H1 (cell line): ENCODE measurements at regions not wholly inside any gene's neighbourhood (a gene's known extent, or its start where the extent isn't known, plus 50 kb on each side); places are given as distances from the start of the nearest gene placed in this dataset.

Experiments
- CTCF ChIA-PET: fragments of 300-600 bp; sonication (Branson Sonifier 250); formaldehyde crosslinking; loops from one replicate; lab custom pipeline; 2021; ENCODE audit not compliant: partially characterized antibody; lab: Charles Lee
- POLR2A ChIA-PET: fragments of 300-600 bp; sonication (Branson Sonifier 250); formaldehyde crosslinking; loops from one replicate; lab custom pipeline; 2021; ENCODE audit warnings: inconsistent platforms; ENCODE audit not compliant: partially characterized antibody; lab: Charles Lee
- DNase-seq, 2 experiments: peaks; one replicate each; pipeline versions ENCODE4 v3.0.0 to v3.0.0-alpha.2; 2010 to 2022; ENCODE audit warnings: low spot score in 2 of 2, low read depth in 1 of 2, mixed read lengths in 1 of 2
- FAIRE-seq: peaks from 2 replicates; lab custom pipeline; 2011; peaks lifted over from hg19 to GRCh38; lab: Jason Lieb, UNC
- H2AFZ ChIP-seq: 2 replicates; pipeline ENCODE4 v1.8.1; 2012; ENCODE audit warnings: low read length, inconsistent platforms
- H2AK5ac ChIP-seq: 2 replicates; pipeline ENCODE4 v1.6.1; 2013; ENCODE audit warnings: low read depth, low read length
- H2BK120ac ChIP-seq: replicated peaks from 2 replicates; pipeline ENCODE3; 2013; ENCODE audit warnings: low read depth, low read length, inconsistent platforms
- H2BK12ac ChIP-seq: 2 replicates; pipeline ENCODE4 v1.6.1; 2013; ENCODE audit warnings: low read depth, low read length
- H2BK15ac ChIP-seq: 2 replicates; pipeline ENCODE4 v1.6.1; 2013; ENCODE audit warnings: low read length
- H2BK20ac ChIP-seq: 2 replicates; pipeline ENCODE4 v1.6.1; 2013; ENCODE audit warnings: low read length
- H2BK5ac ChIP-seq: 2 replicates; pipeline ENCODE4 v1.6.1; 2013; ENCODE audit warnings: low read depth, low read length
- H3K14ac ChIP-seq: 2 replicates; pipeline ENCODE4 v1.6.1; 2013; ENCODE audit warnings: inconsistent platforms; ENCODE audit not compliant: insufficient read length
- H3K18ac ChIP-seq: 2 replicates; pipeline ENCODE4 v1.6.1; 2013; ENCODE audit warnings: low read length; ENCODE audit errors: extremely low read depth
- H3K23ac ChIP-seq: 2 replicates; pipeline ENCODE4 v1.6.1; 2013; ENCODE audit warnings: inconsistent platforms; ENCODE audit not compliant: insufficient read length
- H3K23me2 ChIP-seq: 2 replicates; pipeline ENCODE4 v1.6.1; 2013; ENCODE audit warnings: low read depth, low read length
- H3K27ac ChIP-seq: 2 replicates; pipeline ENCODE4 v1.6.1; 2011; ENCODE audit warnings: low read depth, low read length, inconsistent platforms
- H3K27me3 ChIP-seq, 4 experiments: replicated peaks in 1 of 4; 1 replicate in 1 of 4; 2 replicates in 3 of 4; pipeline versions ENCODE4 v1.6.1 to v1.8.1; 2011 to 2013; ENCODE audit warnings: low read length in 3 of 4, mild to moderate bottlenecking in 3 of 4, inconsistent platforms in 2 of 4, mixed read lengths in 2 of 4, moderate library complexity in 1 of 4; ENCODE audit not compliant: control insufficient read depth in 3 of 4, insufficient read depth in 3 of 4; ENCODE audit errors: extremely low read depth in 1 of 4
- H3K36me3 ChIP-seq, 4 experiments: 2 replicates each; pipeline versions ENCODE4 v1.6.1 to v1.8.1; 2011 to 2013; ENCODE audit warnings: mild to moderate bottlenecking in 4 of 4, low read length in 3 of 4, moderate library complexity in 2 of 4, control low read depth in 1 of 4, inconsistent platforms in 1 of 4; ENCODE audit not compliant: insufficient read depth in 4 of 4, control insufficient read depth in 2 of 4
- H3K4ac ChIP-seq: replicated peaks from 2 replicates; pipeline ENCODE3; 2013; ENCODE audit warnings: low read length, low read depth, mixed read lengths, inconsistent platforms; ENCODE audit not compliant: insufficient read length
- H3K4me1 ChIP-seq, 4 experiments: replicated peaks in 1 of 4; 1 replicate in 1 of 4; 2 replicates in 3 of 4; pipeline versions ENCODE4 v1.6.1 to v1.8.1; 2011 to 2013; ENCODE audit warnings: low read length in 3 of 4, inconsistent platforms in 2 of 4, mixed read lengths in 1 of 4; ENCODE audit not compliant: insufficient read depth in 4 of 4, control insufficient read depth in 3 of 4
- H3K4me2 ChIP-seq, 2 experiments: 2 replicates each; pipeline versions ENCODE4 v1.6.1 to v1.8.1; 2011 to 2013; ENCODE audit warnings: low read depth in 2 of 2, low read length in 2 of 2, control low read depth in 1 of 2, inconsistent platforms in 1 of 2, mild to moderate bottlenecking in 1 of 2; ENCODE audit not compliant: insufficient read depth in 1 of 2
- H3K4me3 ChIP-seq, 4 experiments: fragments of 200-600, 300-600 bp in 1 of 4; sonication (generic), shearing (Covaris generic), sonication (Bioruptor Twin) in 1 of 4; 2 replicates each; pipeline versions ENCODE4 v1.5.1 to v1.8.1; 2011 to 2016; ENCODE audit warnings: low read length in 4 of 4, low read depth in 3 of 4, control low read depth in 2 of 4, inconsistent platforms in 2 of 4, mild to moderate bottlenecking in 2 of 4, mixed read lengths in 1 of 4, moderate library complexity in 1 of 4; ENCODE audit not compliant: insufficient read depth in 2 of 4; ENCODE audit errors: extremely low read depth in 1 of 4
- H3K56ac ChIP-seq: replicated peaks from 2 replicates; pipeline ENCODE3; 2013; ENCODE audit warnings: low read depth, mild to moderate bottlenecking, mixed read lengths, low read length, inconsistent platforms; ENCODE audit not compliant: insufficient read length
- H3K79me1 ChIP-seq: 2 replicates; pipeline ENCODE4 v1.6.1; 2013; ENCODE audit warnings: low read depth, low read length, control low read depth
- H3K79me2 ChIP-seq, 2 experiments: 2 replicates each; pipeline versions ENCODE4 v1.6.1 to v1.8.1; 2012 to 2013; ENCODE audit warnings: low read length in 2 of 2, mild to moderate bottlenecking in 2 of 2, inconsistent platforms in 1 of 2; ENCODE audit not compliant: insufficient read depth in 2 of 2, control insufficient read depth in 1 of 2
- H3K9ac ChIP-seq, 4 experiments: replicated peaks in 1 of 4; 1 replicate in 1 of 4; 2 replicates in 3 of 4; pipeline versions ENCODE4 v1.6.1 to v1.8.1; 2011 to 2013; ENCODE audit warnings: low read depth in 3 of 4, low read length in 3 of 4, control low read depth in 2 of 4, mild to moderate bottlenecking in 2 of 4, moderate library complexity in 2 of 4, inconsistent platforms in 1 of 4; ENCODE audit errors: extremely low read depth in 1 of 4
- H3K9me3 ChIP-seq, 2 experiments: 2 replicates each; pipeline versions ENCODE4 v1.6.1 to v1.8.1; 2012 to 2013; ENCODE audit warnings: mild to moderate bottlenecking in 2 of 2, moderate library complexity in 2 of 2, control low read depth in 1 of 2, inconsistent platforms in 1 of 2, low read depth in 1 of 2, low read length in 1 of 2, mixed read lengths in 1 of 2; ENCODE audit not compliant: insufficient read depth in 2 of 2
- H4K20me1 ChIP-seq, 2 experiments: replicated peaks in 1 of 2; 2 replicates each; pipeline versions ENCODE3 to v1.8.1; 2011 to 2013; ENCODE audit warnings: inconsistent platforms in 2 of 2, low read length in 2 of 2, mild to moderate bottlenecking in 1 of 2; ENCODE audit not compliant: insufficient read depth in 2 of 2, control insufficient read depth in 1 of 2
- H4K5ac ChIP-seq: 2 replicates; pipeline ENCODE4 v1.6.1; 2013; ENCODE audit warnings: low read length, low read depth, mixed read lengths, inconsistent platforms; ENCODE audit not compliant: insufficient read length
- H4K8ac ChIP-seq: 2 replicates; pipeline ENCODE4 v1.8.0; 2013; ENCODE audit warnings: mild to moderate bottlenecking, moderate library complexity, low read length, inconsistent platforms; ENCODE audit not compliant: insufficient read depth; ENCODE audit errors: extremely low read depth
- H4K91ac ChIP-seq: replicated peaks from 2 replicates; pipeline ENCODE3; 2013; ENCODE audit warnings: low read length, mixed read lengths, inconsistent platforms; ENCODE audit not compliant: insufficient read length
- CBX5 ChIP-seq: fragments of 300-800, 300-1000 bp; sonication (generic); IDR thresholded peaks from 2 replicates; pipeline ENCODE4 v1.7.1; 2016; ENCODE audit warnings: antibody characterized with exemption, low read length, low read depth
- GABPA ChIP-seq: IDR thresholded peaks from 2 replicates; pipeline ENCODE4 v1.6.1; 2011; ENCODE audit warnings: mild to moderate bottlenecking, low read length, moderate library complexity, borderline replicate concordance; ENCODE audit not compliant: insufficient read depth
- JUN ChIP-seq: IDR thresholded peaks from 2 replicates; pipeline ENCODE4 v1.6.1; 2011; ENCODE audit warnings: low read depth, mild to moderate bottlenecking, improper control_type of control experiment, low read length
- KDM4A ChIP-seq: IDR thresholded peaks from one replicate; pipeline ENCODE4 v1.7.1; 2012; ENCODE audit warnings: low read depth, mild to moderate bottlenecking, moderate library complexity, low read length, inconsistent platforms; ENCODE audit not compliant: severe bottlenecking
- POLR2A ChIP-seq, 2 experiments: IDR thresholded peaks; 1 replicate in 1 of 2; 2 replicates in 1 of 2; pipeline ENCODE4 v1.6.1; 2011; ENCODE audit warnings: low read depth in 2 of 2, low read length in 2 of 2, mild to moderate bottlenecking in 2 of 2; ENCODE audit errors: control extremely low read depth in 1 of 2
- RFX5 ChIP-seq: IDR thresholded peaks from 2 replicates; pipeline ENCODE4 v1.6.1; 2011; ENCODE audit warnings: low read depth, low read length, improper control_type of control experiment, borderline replicate concordance
- SIN3A ChIP-seq, 2 experiments: IDR thresholded peaks in 1 of 2; conservative IDR thresholded peaks in 1 of 2; 2 replicates each; pipeline ENCODE4 v1.6.1; 2011 to 2012; ENCODE audit warnings: low read length in 2 of 2, improper control_type of control experiment in 1 of 2, low read depth in 1 of 2, mild to moderate bottlenecking in 1 of 2
- SP1 ChIP-seq: IDR thresholded peaks from 2 replicates; pipeline ENCODE4 v1.6.1; 2011; ENCODE audit warnings: low read depth, low read length
- TBP ChIP-seq: IDR thresholded peaks from 2 replicates; pipeline ENCODE4 v1.6.1; 2011; ENCODE audit warnings: low read depth, low read length, improper control_type of control experiment
- TCF12 ChIP-seq: IDR thresholded peaks from 2 replicates; pipeline ENCODE4 v1.6.1; 2011; ENCODE audit warnings: low read depth, mild to moderate bottlenecking, low read length
- YY1 ChIP-seq: IDR thresholded peaks from 2 replicates; pipeline ENCODE4 v1.6.1; 2011; ENCODE audit warnings: low read depth, mild to moderate bottlenecking, low read length
- WGBS, 2 experiments: shearing (Covaris generic) in 1 of 2; methylation state at CpG; one replicate each; pipeline versions ENCODE4 v1.1.6 to v1.1.7; 2013 to 2015; ENCODE audit warnings: low lambda C conversion rate in 2 of 2, mixed read lengths in 2 of 2, inconsistent platforms in 1 of 2, low coverage in 1 of 2, missing lambda C conversion rate in 1 of 2; ENCODE audit not compliant: insufficient replicate concordance in 2 of 2, insufficient coverage in 1 of 2, insufficient read length in 1 of 2; ENCODE audit errors: extremely low coverage in 1 of 2, missing lambda C conversion rate in 1 of 2; 5-methylcytosine and 5-hydroxymethylcytosine counted together
- TF ChIP-seq, protein P1 (sequence below): IDR thresholded peaks from 2 replicates; pipeline ENCODE4 v1.6.1; 2012; ENCODE audit warnings: low read length, inconsistent platforms

DNA sequence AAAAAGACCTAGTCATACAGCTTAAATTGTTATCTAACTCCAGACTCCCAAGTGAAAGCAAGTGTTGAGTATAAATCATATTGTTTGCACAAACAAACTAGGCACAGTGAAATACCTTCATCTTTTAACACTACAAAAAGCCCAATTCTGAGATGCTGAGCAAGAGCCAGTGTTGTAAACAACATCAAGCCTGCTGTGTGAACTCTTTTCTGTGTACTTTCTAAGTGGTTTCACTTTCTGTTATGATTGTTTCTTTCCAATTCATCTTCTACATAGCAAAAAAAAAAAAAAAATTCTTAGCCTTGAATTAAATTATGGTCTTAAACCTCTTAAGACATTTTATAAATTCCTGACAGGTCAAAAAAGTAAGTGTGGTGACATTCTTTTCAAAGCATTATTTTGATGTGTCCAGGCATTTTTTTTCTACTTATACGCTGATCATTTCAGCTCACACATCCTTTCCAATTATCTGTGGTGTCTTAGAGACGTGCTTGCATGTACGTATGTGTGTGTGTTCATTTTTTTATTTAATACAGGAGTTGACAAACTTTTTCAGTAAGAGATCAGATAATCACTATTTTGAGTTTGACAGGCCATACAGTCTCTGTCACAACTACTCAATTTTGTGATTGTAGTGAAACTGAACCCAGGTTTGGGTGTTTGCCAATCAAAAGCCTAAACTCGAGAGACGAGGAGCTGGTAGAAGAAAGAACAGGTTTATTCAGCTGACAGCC is 556.1 kb downstream of the CDH9 start:
- Histone ChIP-seq H2BK120ac (no peak overlapping the region), H3K36me3 (no peaks in the 10 kb centered on the region), H3K9me3 (peaks cover 0 to 7% of the 10 kb centered on the region in 2 experiments; a peak in 1 of 4 replicates), H3K4me3 (no peak overlapping the region), H3K4ac (no peak overlapping the region), H3K27me3 (no peaks in the 10 kb centered on the region), H4K5ac (no peak overlapping the region), H3K27ac (no peak overlapping the region), H2AFZ (0 out of 2 replicates have a peak overlapping the region, but pooled peaks have one; percentile 27), H3K4me1 (peaks cover 0 to 1% (median 0%) of the 10 kb centered on the region in 4 experiments; a peak in 1 of 7 replicates), H3K79me2 (no peaks in the 10 kb centered on the region), H2BK12ac (no peak overlapping the region), H2BK5ac (no peak overlapping the region), H4K8ac (no peak overlapping the region), H3K56ac (no peak overlapping the region), H4K91ac (no peak overlapping the region), H3K9ac (no peak overlapping the region), H3K18ac (no peak overlapping the region), H3K14ac (no peak overlapping the region), H3K23ac (no peak overlapping the region), H2BK20ac (no peak overlapping the region), H2BK15ac (no peak overlapping the region), H2AK5ac (no peak overlapping the region), H3K79me1 (no peaks in the 10 kb centered on the region), H4K20me1 (no peaks in the 10 kb centered on the region), H3K4me2 (no peak overlapping the region), H3K23me2 (no peaks in the 10 kb centered on the region)
- no peak for DNase-seq
- ChIA-PET POLR2A (no interaction called here), CTCF (interaction anchor here (0.6 to 1.4 kb wide), 13 partner anchors 9 to 1737 kb away, joined by 3 to 6 read pairs (median 3); no protein-coding TSS in a partner anchor)
- 92% methylated on average over 5 of the region's 5 CpGs; no CpG with 5 or more reads in 1 of the 2 experiments for WGBS, 2 experiments
- FAIRE-seq = no peak
- TF ChIP-seq SIN3A (conservative IDR thresholded peaks at IDR 0.05 in 1 of 2, IDR thresholded peaks at IDR 0.05 in 1 of 2; ENCODE audit: low read depth in 1 of 2, low read length in 2 of 2) (no peak), SP1 (no peak), TBP (no peak), CBX5 (no peak), JUN (no peak), POLR2A (IDR thresholded peaks at IDR 0.05; ENCODE audit: control extremely low read depth in 1 of 2, low read depth in 2 of 2, low read length in 2 of 2) (no peak), TCF12 (no peak), RFX5 (no peak), KDM4A (no peak), GABPA (no peak), YY1 (no peak)
- TF ChIP-seq, protein P1, sequence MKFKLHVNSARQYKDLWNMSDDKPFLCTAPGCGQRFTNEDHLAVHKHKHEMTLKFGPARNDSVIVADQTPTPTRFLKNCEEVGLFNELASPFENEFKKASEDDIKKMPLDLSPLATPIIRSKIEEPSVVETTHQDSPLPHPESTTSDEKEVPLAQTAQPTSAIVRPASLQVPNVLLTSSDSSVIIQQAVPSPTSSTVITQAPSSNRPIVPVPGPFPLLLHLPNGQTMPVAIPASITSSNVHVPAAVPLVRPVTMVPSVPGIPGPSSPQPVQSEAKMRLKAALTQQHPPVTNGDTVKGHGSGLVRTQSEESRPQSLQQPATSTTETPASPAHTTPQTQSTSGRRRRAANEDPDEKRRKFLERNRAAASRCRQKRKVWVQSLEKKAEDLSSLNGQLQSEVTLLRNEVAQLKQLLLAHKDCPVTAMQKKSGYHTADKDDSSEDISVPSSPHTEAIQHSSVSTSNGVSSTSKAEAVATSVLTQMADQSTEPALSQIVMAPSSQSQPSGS = no peak
